Sigmoid colon (tissue), 4 donors: ENCODE measurements at regions not wholly inside any gene's neighbourhood (a gene's known extent, or its start where the extent isn't known, plus 50 kb on each side); places are given as distances from the start of the nearest gene placed in this dataset.

Source experiments
- EP300 ChIP-seq, 4 donors: sonication (generic); formaldehyde crosslinking; IDR thresholded peaks; one replicate each; pipeline ENCODE4 v1.6.1; 2017; ENCODE audit warnings: antibody characterized with exemption in 4 of 4
- POLR2A ChIP-seq, 2 donors: fragments of 450-650 bp; IDR thresholded peaks; one replicate each; pipeline ENCODE4 v1.6.1; 2016; ENCODE audit warnings: antibody characterized with exemption in 2 of 2, mild to moderate bottlenecking in 2 of 2, moderate library complexity in 2 of 2
- POLR2AphosphoS5 ChIP-seq, 4 donors: sonication (generic); formaldehyde crosslinking; IDR thresholded peaks; one replicate each; pipeline ENCODE4 v1.6.1; 2017; ENCODE audit warnings: antibody characterized with exemption in 4 of 4
- TF ChIP-seq, protein P1 (sequence below), 4 experiments: fragments of 450-650 bp in 3 of 4; fragments of 200-600 bp in 1 of 4; IDR thresholded peaks; one replicate each; pipeline ENCODE4 v1.5.1; 2016 to 2019; ENCODE audit warnings: antibody characterized with exemption in 4 of 4, mild to moderate bottlenecking in 3 of 4, moderate library complexity in 2 of 4

DNA sequence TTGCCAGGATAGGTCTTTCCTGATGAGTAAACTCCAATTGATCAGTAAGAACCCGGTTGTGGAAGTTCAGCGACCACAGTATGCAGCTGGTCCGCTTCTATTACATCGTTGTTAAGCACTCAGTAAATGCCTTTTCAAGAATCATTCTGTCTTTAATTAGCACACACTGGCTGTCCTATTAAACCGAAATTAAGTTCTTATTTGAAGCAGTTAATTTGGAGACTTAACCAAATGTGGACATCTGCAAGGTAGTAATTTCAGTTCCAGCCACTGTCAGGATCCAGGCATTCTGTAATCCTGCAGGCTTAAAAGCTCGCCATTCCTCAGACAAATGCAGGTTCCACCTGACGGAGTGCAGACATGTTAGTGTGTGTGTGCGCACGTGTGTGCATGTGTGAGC is 254.6 kb downstream of the IRX2 start:
- TF ChIP-seq, protein P1, sequence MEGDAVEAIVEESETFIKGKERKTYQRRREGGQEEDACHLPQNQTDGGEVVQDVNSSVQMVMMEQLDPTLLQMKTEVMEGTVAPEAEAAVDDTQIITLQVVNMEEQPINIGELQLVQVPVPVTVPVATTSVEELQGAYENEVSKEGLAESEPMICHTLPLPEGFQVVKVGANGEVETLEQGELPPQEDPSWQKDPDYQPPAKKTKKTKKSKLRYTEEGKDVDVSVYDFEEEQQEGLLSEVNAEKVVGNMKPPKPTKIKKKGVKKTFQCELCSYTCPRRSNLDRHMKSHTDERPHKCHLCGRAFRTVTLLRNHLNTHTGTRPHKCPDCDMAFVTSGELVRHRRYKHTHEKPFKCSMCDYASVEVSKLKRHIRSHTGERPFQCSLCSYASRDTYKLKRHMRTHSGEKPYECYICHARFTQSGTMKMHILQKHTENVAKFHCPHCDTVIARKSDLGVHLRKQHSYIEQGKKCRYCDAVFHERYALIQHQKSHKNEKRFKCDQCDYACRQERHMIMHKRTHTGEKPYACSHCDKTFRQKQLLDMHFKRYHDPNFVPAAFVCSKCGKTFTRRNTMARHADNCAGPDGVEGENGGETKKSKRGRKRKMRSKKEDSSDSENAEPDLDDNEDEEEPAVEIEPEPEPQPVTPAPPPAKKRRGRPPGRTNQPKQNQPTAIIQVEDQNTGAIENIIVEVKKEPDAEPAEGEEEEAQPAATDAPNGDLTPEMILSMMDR (IDR thresholded peaks at IDR 0.05): no peak
- TF ChIP-seq POLR2AphosphoS5 (IDR thresholded peaks at IDR 0.05) (no peak), POLR2A (IDR thresholded peaks at IDR 0.05) (no peak), EP300 (IDR thresholded peaks at IDR 0.05) (no peak)
